Nephron (organoid): ENCODE measurements at regions not wholly inside any gene's neighbourhood (a gene's known extent, or its start where the extent isn't known, plus 50 kb on each side); places are given as distances from the start of the nearest gene placed in this dataset.

ENCODE experiments used
- H3K27ac Mint-ChIP-seq, 3 experiments: 2 replicates each; pipeline ENCODE4 v1.8.0; 2020; ENCODE audit warnings: mixed read lengths in 3 of 3, mild to moderate bottlenecking in 2 of 3, moderate library complexity in 1 of 3
- H3K27me3 Mint-ChIP-seq: 2 replicates; pipeline ENCODE4 v1.8.0; 2021; ENCODE audit warnings: low read depth, mild to moderate bottlenecking, moderate library complexity, mixed read lengths
- H3K36me3 Mint-ChIP-seq: 2 replicates; pipeline ENCODE4 v1.8.0; 2020; ENCODE audit warnings: low read depth, mixed read lengths
- H3K4me1 Mint-ChIP-seq: 2 replicates; pipeline ENCODE4 v1.8.0; 2020; ENCODE audit warnings: mixed read lengths
- H3K4me3 Mint-ChIP-seq, 3 experiments: 2 replicates each; pipeline ENCODE4 v1.8.0; 2020; ENCODE audit warnings: mild to moderate bottlenecking in 3 of 3, mixed read lengths in 3 of 3, moderate library complexity in 2 of 3
- H3K9me3 Mint-ChIP-seq: 2 replicates; pipeline ENCODE4 v1.8.0; 2020; ENCODE audit warnings: mixed read lengths
- CTCF ChIP-seq, 3 experiments: fragments of 200-600 bp; sonication (generic); IDR thresholded peaks; one replicate each; pipeline ENCODE4 v1.5.0; 2021; ENCODE audit warnings: antibody characterized with exemption in 3 of 3; ENCODE audit not compliant: unreplicated experiment in 3 of 3

- Mint-ChIP-seq H3K4me3 (no peak overlapping the region), H3K9me3 (no peaks in the 10 kb centered on the region), H3K27ac (no peak overlapping the region), H3K27me3 (no peaks in the 10 kb centered on the region), H3K36me3 (no peaks in the 10 kb centered on the region), H3K4me1 (no peaks in the 10 kb centered on the region)
- TF ChIP-seq CTCF (IDR thresholded peaks at IDR 0.05; ENCODE audit: unreplicated experiment in 3 of 3) = no peak
These were observed 213.5 kb downstream of the GPAM start for GRCh38 chr10:111970111-111970510.

DNA sequence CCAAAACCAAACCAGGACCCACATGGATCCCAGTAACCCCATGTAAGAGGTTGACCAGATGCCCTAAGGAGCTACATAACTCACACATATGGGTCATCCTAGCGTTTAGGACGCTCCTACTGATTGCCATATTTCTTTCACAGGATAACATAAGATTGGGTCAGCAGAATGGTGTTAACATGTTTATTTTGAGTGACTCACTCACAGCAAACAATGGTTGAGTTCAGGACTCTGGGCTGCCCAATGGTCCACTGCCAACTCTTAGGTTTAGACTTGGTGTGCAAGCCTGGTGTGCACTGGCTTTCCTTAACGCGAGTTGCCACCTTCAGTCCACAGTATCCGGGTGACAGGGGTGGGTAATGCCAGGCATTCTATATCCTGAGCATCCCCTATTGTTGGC lies 211.5 kb downstream of the GPAM start:
- Mint-ChIP-seq H3K4me3 (no peak overlapping the region), H3K4me1 (no peaks in the 10 kb centered on the region), H3K9me3 (no peaks in the 10 kb centered on the region), H3K36me3 (no peaks in the 10 kb centered on the region), H3K27ac (no peak overlapping the region), H3K27me3 (no peaks in the 10 kb centered on the region)
- TF ChIP-seq CTCF (IDR thresholded peaks at IDR 0.05; ENCODE audit: unreplicated experiment in 3 of 3) = no peak

- no peaks in the 10 kb centered on the region for H3K4me1 Mint-ChIP-seq
- no peak overlapping the region for H3K4me3 Mint-ChIP-seq
- H3K9me3 Mint-ChIP-seq = no peaks in the 10 kb centered on the region
- no peaks in the 10 kb centered on the region for H3K36me3 Mint-ChIP-seq
- TF ChIP-seq CTCF (IDR thresholded peaks at IDR 0.05; ENCODE audit: unreplicated experiment in 3 of 3) = no peak
- no peaks in the 10 kb centered on the region for H3K27me3 Mint-ChIP-seq
- H3K27ac Mint-ChIP-seq = no peak overlapping the region
These were observed 210.3 kb downstream of the GPAM start for GRCh38 chr10:111973306-111973705.

DNA sequence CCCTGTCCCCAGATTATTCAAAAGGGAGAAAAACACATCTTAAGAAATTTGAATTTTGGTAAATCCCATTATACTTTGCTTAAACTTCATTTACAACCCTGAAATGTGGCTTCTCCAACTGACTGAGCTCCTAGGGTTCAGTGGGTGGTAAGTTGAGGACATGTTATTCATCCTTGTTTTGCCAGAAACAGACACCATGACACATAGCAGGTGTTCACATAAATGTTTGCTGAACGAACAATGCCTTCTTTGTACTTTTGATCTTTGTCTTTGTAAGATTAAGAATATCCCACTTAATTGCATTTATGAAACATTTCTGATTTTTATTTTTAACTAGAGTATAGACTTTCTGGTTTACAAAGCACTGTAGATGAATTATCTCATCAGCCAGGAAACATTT lies 209.7 kb downstream of the GPAM start:
- Mint-ChIP-seq H3K4me1 (no peaks in the 10 kb centered on the region), H3K27ac (no peak overlapping the region), H3K27me3 (no peaks in the 10 kb centered on the region), H3K9me3 (no peaks in the 10 kb centered on the region), H3K4me3 (no peak overlapping the region), H3K36me3 (no peaks in the 10 kb centered on the region)
- TF ChIP-seq CTCF (IDR thresholded peaks at IDR 0.05; ENCODE audit: unreplicated experiment in 3 of 3) = no peak

DNA sequence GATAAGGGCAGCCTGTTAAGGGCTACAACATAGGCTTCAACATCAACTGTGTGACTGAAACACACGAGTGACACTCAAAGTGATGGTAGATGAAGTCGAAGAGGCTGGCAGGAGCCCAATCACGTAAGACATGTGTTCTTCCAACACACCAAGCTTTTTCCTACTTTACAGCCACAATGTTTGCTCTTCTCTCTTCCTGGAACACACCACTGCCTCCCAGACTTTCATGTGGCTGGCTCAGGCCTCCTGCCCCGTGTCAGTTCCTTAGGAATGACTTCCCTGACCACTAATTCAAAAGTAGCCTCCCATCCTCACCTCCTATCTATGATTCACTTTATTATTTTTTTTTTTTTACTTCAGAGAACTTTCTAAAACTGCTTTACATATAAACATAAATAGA lies 209.2 kb downstream of the GPAM start:
- TF ChIP-seq CTCF (IDR thresholded peaks at IDR 0.05; ENCODE audit: unreplicated experiment in 3 of 3) = no peak
- no peaks in the 10 kb centered on the region for H3K9me3 Mint-ChIP-seq
- no peaks in the 10 kb centered on the region for H3K36me3 Mint-ChIP-seq
- H3K27ac Mint-ChIP-seq = no peak overlapping the region
- no peaks in the 10 kb centered on the region for H3K4me1 Mint-ChIP-seq
- H3K27me3 Mint-ChIP-seq = no peaks in the 10 kb centered on the region
- no peak overlapping the region for H3K4me3 Mint-ChIP-seq

DNA sequence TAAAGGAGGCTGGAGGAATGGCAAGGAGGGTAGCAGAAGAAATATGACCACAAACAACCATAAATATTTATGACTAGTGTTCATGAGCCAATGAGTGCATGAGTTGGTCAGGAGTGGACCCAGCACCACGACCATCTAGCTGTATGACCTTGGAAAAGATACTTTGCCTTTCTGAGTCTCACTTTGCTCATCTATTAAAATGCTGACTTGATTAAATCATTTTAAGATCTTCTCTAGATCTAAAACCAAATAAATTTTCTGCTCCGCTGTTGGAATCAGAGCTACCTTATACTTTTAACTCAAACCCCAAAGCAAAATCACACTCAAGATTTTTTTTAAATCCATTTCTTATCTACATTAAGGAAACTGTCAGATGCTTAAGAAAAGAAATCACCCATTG lies 207.0 kb downstream of the GPAM start:
- TF ChIP-seq CTCF (IDR thresholded peaks at IDR 0.05; ENCODE audit: unreplicated experiment in 3 of 3) = no peak
- Mint-ChIP-seq H3K4me1 (no peaks in the 10 kb centered on the region), H3K9me3 (no peaks in the 10 kb centered on the region), H3K27ac (no peak overlapping the region), H3K36me3 (no peaks in the 10 kb centered on the region), H3K4me3 (no peak overlapping the region), H3K27me3 (no peaks in the 10 kb centered on the region)
